ENCODE measurements at regions not wholly inside any gene's neighbourhood (a gene's known extent, or its start where the extent isn't known, plus 50 kb on each side); places are given as distances from the start of the nearest gene placed in this dataset.
"Not testable (repeated sequence)": the region's sequence is repeated elsewhere in the genome, so short reads cannot be mapped to it uniquely, and the experiment has no call there.

DNA sequence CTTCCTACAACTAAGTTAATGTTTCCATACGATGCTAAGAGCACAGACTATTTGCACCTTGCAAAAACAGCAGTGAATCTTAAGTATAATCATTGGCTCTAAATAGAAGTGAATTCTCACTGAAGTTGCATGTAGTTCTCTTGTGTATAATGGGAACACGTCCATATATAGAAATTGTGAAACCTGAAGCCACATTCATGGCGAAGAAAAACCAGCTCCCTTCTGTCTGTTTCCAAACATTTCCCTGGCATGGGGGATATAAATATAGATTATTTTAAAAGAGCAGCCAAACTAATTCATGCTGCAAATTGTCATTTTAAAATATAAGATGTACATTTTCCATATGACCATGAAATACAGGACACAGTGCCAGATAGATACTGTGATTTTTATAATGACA lies 71.1 kb downstream of the TRAM1L1 start:
- H3K4me2 ChIP-seq, result no peak overlapping the region
- H2AFZ ChIP-seq, result no peak overlapping the region
- H3K27ac ChIP-seq, result no peak overlapping the region
- no peaks in the 10 kb centered on the region for H3K79me2 ChIP-seq
- 78% methylated on average over 3 of the region's 3 CpGs for WGBS (ENCODE audit: low lambda C conversion rate, missing lambda C conversion rate)
- no peaks in the 10 kb centered on the region for H3K27me3 ChIP-seq
- H3K36me3 ChIP-seq (replicated peaks; ENCODE audit: insufficient read depth, low read depth), result no peaks in the 10 kb centered on the region
- H3K4me3 ChIP-seq, result no peak overlapping the region
- no peaks in the 10 kb centered on the region for H3K4me1 ChIP-seq (ENCODE audit: insufficient read depth)
- TF ChIP-seq EZH2 (IDR thresholded peaks at IDR 0.05; ENCODE audit: borderline replicate concordance), result no peak
- TF ChIP-seq, protein P1, sequence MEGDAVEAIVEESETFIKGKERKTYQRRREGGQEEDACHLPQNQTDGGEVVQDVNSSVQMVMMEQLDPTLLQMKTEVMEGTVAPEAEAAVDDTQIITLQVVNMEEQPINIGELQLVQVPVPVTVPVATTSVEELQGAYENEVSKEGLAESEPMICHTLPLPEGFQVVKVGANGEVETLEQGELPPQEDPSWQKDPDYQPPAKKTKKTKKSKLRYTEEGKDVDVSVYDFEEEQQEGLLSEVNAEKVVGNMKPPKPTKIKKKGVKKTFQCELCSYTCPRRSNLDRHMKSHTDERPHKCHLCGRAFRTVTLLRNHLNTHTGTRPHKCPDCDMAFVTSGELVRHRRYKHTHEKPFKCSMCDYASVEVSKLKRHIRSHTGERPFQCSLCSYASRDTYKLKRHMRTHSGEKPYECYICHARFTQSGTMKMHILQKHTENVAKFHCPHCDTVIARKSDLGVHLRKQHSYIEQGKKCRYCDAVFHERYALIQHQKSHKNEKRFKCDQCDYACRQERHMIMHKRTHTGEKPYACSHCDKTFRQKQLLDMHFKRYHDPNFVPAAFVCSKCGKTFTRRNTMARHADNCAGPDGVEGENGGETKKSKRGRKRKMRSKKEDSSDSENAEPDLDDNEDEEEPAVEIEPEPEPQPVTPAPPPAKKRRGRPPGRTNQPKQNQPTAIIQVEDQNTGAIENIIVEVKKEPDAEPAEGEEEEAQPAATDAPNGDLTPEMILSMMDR (IDR thresholded peaks at IDR 0.05; ENCODE audit: poor library complexity), result no peak
- no peak for TF ChIP-seq EZH2phosphoT487 (IDR thresholded peaks at IDR 0.05; ENCODE audit: low read depth, severe bottlenecking, unreplicated experiment)
- H3K9me3 ChIP-seq (ENCODE audit: low read depth), result no peaks in the 10 kb centered on the region
- no peaks in the 10 kb centered on the region for H3K9me2 ChIP-seq (replicated peaks; ENCODE audit: insufficient read depth)
- DNase-seq (ENCODE audit: low spot score), result no peak
- no peaks in the 10 kb centered on the region for H4K20me1 ChIP-seq (ENCODE audit: insufficient read depth, poor library complexity, severe bottlenecking)

DNA sequence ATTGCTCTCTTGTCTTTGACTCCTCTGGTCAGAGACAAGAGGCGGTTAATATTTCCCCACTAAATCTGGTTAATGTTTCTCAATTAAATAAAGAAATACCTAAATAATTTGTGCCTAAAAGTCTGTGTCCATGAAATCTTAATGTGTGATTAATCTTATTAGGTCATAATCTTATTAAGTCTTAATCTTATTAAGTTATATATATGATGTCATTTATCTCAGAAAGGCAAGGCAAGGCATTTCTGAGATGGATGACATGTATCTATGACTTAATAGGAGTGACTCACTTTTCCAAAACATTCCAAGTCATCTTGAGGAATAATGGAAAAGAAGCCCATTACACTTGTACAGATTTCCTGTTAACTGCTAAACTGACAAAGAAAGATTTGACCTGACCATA lies 74.7 kb downstream of the TRAM1L1 start:
- no peaks in the 10 kb centered on the region for H3K9me3 ChIP-seq (ENCODE audit: low read depth)
- no peaks in the 10 kb centered on the region for H3K27me3 ChIP-seq
- no peak overlapping the region for H3K27ac ChIP-seq
- no peaks in the 10 kb centered on the region for H3K9me2 ChIP-seq (replicated peaks; ENCODE audit: insufficient read depth)
- 92% methylated on average over 1 of the region's 1 CpG for WGBS (ENCODE audit: low lambda C conversion rate, missing lambda C conversion rate)
- no peaks in the 10 kb centered on the region for H3K4me1 ChIP-seq (ENCODE audit: insufficient read depth)
- H3K4me3 ChIP-seq, result no peak overlapping the region
- no peak for TF ChIP-seq EZH2phosphoT487 (IDR thresholded peaks at IDR 0.05; ENCODE audit: low read depth, severe bottlenecking, unreplicated experiment)
- TF ChIP-seq, protein P1 (IDR thresholded peaks at IDR 0.05; ENCODE audit: poor library complexity), result no peak
- no peak for TF ChIP-seq EZH2 (IDR thresholded peaks at IDR 0.05; ENCODE audit: borderline replicate concordance)
- DNase-seq (ENCODE audit: low spot score), result no peak
- no peak overlapping the region for H3K4me2 ChIP-seq
- H3K79me2 ChIP-seq, result no peaks in the 10 kb centered on the region
- H4K20me1 ChIP-seq (ENCODE audit: insufficient read depth, poor library complexity, severe bottlenecking), result no peaks in the 10 kb centered on the region
- H2AFZ ChIP-seq, result no peak overlapping the region
- no peaks in the 10 kb centered on the region for H3K36me3 ChIP-seq (replicated peaks; ENCODE audit: insufficient read depth, low read depth)

DNA sequence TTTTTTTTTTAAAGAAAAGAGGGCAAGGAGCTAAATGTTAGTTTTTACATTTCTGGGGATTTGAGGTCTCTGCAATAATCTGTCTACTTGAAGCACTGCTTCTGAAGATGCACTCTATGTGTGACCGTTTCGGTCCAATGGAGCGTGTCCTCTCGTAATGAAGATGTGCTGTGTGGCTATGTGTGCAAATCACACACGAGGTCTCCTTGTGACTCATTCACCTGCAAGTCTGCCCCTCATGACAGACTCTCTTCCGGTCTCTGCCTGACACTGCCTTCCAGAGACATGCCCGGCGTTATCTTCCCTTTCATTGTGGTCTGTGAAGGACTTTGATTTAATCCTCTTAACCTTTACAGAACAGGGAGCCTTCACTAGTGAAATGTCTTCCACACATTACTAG lies 84.3 kb downstream of the TRAM1L1 start:
- H3K36me3 ChIP-seq (replicated peaks; ENCODE audit: insufficient read depth, low read depth), result no peaks in the 10 kb centered on the region
- no peak for TF ChIP-seq EZH2phosphoT487 (IDR thresholded peaks at IDR 0.05; ENCODE audit: low read depth, severe bottlenecking, unreplicated experiment)
- TF ChIP-seq, protein P1 (IDR thresholded peaks at IDR 0.05; ENCODE audit: poor library complexity), result no peak
- no peak for TF ChIP-seq EZH2 (IDR thresholded peaks at IDR 0.05; ENCODE audit: borderline replicate concordance)
- WGBS (ENCODE audit: low lambda C conversion rate, missing lambda C conversion rate), result 60% methylated on average over 8 of the region's 8 CpGs
- H3K4me3 ChIP-seq, result no peak overlapping the region
- H3K79me2 ChIP-seq, result no peaks in the 10 kb centered on the region
- no peak overlapping the region for H3K27ac ChIP-seq
- no peaks in the 10 kb centered on the region for H4K20me1 ChIP-seq (ENCODE audit: insufficient read depth, poor library complexity, severe bottlenecking)
- H3K27me3 ChIP-seq, result no peaks in the 10 kb centered on the region
- no peaks in the 10 kb centered on the region for H3K9me3 ChIP-seq (ENCODE audit: low read depth)
- H3K9me2 ChIP-seq (replicated peaks; ENCODE audit: insufficient read depth), result no peaks in the 10 kb centered on the region
- no peak overlapping the region for H3K4me2 ChIP-seq
- H2AFZ ChIP-seq, result no peak overlapping the region
- peak; percentile 5 for DNase-seq (ENCODE audit: low spot score)
- H3K4me1 ChIP-seq (ENCODE audit: insufficient read depth), result no peaks in the 10 kb centered on the region

DNA sequence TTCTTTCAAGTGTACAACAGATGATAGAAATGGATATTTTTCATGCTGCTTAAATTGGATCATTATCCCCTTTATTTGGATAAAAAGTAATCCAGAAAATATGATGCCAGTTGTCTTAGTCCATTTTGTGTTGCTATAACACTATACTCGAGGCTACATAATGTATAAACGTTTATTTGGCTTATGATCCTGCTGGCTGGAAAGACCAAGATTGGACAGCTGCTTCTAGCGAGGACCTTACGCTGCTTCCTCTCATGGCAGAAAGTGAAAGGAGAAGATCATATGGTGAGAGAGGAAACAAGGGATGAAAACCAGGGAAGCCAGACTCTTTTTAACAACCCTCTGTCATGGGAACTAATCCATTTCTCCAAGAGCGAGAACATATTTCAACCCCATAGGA lies 102.7 kb downstream of the TRAM1L1 start:
- DNase-seq (ENCODE audit: low spot score), result no peak
- H4K20me1 ChIP-seq (ENCODE audit: insufficient read depth, poor library complexity, severe bottlenecking), result no peaks in the 10 kb centered on the region
- no peak for TF ChIP-seq EZH2phosphoT487 (IDR thresholded peaks at IDR 0.05; ENCODE audit: low read depth, severe bottlenecking, unreplicated experiment)
- TF ChIP-seq, protein P1 (IDR thresholded peaks at IDR 0.05; ENCODE audit: poor library complexity), result no peak
- TF ChIP-seq EZH2 (IDR thresholded peaks at IDR 0.05; ENCODE audit: borderline replicate concordance), result no peak
- no peaks in the 10 kb centered on the region for H3K79me2 ChIP-seq
- H3K9me2 ChIP-seq (replicated peaks; ENCODE audit: insufficient read depth), result no peaks in the 10 kb centered on the region
- H3K36me3 ChIP-seq (replicated peaks; ENCODE audit: insufficient read depth, low read depth), result no peaks in the 10 kb centered on the region
- WGBS (ENCODE audit: low lambda C conversion rate, missing lambda C conversion rate), result 81% methylated on average over 5 of the region's 5 CpGs
- H3K27ac ChIP-seq, result no peak overlapping the region
- H3K4me2 ChIP-seq, result no peak overlapping the region
- H3K9me3 ChIP-seq (ENCODE audit: low read depth), result no peaks in the 10 kb centered on the region
- H3K4me1 ChIP-seq (ENCODE audit: insufficient read depth), result no peaks in the 10 kb centered on the region
- H2AFZ ChIP-seq, result no peak overlapping the region
- H3K27me3 ChIP-seq, result no peaks in the 10 kb centered on the region
- no peak overlapping the region for H3K4me3 ChIP-seq

DNA sequence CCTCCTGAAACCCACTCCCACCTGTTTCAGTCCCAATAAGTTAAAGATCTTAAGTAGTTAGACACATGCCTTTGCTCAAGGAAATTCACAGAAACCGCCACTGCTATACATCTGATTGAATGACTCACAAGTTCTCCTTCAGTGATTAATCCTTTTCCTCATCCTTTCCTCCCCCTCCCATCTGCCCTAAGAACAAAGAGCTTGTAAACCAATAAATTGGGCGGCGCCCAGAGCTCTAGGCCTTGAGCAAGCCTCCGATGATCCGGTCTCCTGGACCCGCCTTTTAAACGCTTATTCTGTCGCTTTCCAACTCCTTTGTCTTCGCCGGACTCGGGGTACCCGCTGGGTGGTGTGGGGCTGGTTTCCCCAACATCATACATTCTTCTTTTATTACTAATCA lies 104.9 kb downstream of the TRAM1L1 start:
- WGBS (ENCODE audit: low lambda C conversion rate, missing lambda C conversion rate), result 66% methylated on average over 12 of the region's 12 CpGs
- not testable (repeated sequence) for H3K4me3 ChIP-seq; H3K9me2 ChIP-seq (replicated peaks; ENCODE audit: insufficient read depth); H4K20me1 ChIP-seq (ENCODE audit: insufficient read depth, poor library complexity, severe bottlenecking); H3K27me3 ChIP-seq; H3K9me3 ChIP-seq (ENCODE audit: low read depth); H3K4me2 ChIP-seq; H3K79me2 ChIP-seq; H3K36me3 ChIP-seq (replicated peaks; ENCODE audit: insufficient read depth, low read depth); H3K4me1 ChIP-seq (ENCODE audit: insufficient read depth); H2AFZ ChIP-seq
- DNase-seq (ENCODE audit: low spot score), result peak; percentile 56
- peak overlapping the region; percentile 50 for H3K27ac ChIP-seq

All from hepatocyte (in vitro differentiated cells).